Uterus (tissue), 2 donors: ENCODE measurements at regions not wholly inside any gene's neighbourhood (a gene's known extent, or its start where the extent isn't known, plus 50 kb on each side); places are given as distances from the start of the nearest gene placed in this dataset.

Source experiments
- POLR2A ChIP-seq, 2 donors: fragments of 450-650 bp; IDR thresholded peaks; one replicate each; pipeline ENCODE4 v1.6.1; 2016; ENCODE audit warnings: antibody characterized with exemption in 2 of 2, mild to moderate bottlenecking in 1 of 2, moderate library complexity in 1 of 2
- TF ChIP-seq, protein P1 (sequence below), 4 experiments: fragments of 200-600 bp in 2 of 4; fragments of 450-650 bp in 2 of 4; sonication (generic) in 2 of 4; IDR thresholded peaks; one replicate each; pipeline ENCODE4 v1.5.1; 2016 to 2019; ENCODE audit warnings: antibody characterized with exemption in 4 of 4, mild to moderate bottlenecking in 2 of 4, moderate library complexity in 1 of 4

DNA sequence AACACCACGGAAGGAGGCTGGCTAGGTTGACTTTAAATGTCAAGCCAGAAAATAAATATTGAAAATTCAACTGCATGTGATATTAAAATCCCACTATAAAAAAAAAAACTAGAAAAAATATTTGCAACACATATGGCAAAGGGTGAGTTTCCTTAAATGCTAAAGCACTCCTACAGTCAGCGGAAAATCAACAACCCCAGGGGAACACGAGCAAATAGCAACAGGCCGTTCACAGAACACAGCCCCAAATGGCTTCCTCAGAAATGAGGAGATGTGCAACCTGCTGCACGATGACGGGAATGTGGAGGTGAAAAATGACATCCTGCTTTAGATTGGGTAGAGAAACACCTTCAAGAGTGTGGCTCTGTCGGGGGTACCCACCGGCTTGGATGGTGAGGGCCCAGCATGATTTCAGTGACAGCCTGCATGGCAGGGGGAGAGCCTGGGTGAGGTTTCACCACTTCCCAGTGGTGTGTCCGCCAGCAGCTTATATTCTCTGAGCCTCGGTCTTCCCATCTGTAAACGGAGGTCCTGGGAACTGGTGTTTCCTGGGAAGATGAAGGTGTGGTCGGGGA is 157.9 kb upstream of the GLI2 start:
- TF ChIP-seq, protein P1, sequence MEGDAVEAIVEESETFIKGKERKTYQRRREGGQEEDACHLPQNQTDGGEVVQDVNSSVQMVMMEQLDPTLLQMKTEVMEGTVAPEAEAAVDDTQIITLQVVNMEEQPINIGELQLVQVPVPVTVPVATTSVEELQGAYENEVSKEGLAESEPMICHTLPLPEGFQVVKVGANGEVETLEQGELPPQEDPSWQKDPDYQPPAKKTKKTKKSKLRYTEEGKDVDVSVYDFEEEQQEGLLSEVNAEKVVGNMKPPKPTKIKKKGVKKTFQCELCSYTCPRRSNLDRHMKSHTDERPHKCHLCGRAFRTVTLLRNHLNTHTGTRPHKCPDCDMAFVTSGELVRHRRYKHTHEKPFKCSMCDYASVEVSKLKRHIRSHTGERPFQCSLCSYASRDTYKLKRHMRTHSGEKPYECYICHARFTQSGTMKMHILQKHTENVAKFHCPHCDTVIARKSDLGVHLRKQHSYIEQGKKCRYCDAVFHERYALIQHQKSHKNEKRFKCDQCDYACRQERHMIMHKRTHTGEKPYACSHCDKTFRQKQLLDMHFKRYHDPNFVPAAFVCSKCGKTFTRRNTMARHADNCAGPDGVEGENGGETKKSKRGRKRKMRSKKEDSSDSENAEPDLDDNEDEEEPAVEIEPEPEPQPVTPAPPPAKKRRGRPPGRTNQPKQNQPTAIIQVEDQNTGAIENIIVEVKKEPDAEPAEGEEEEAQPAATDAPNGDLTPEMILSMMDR (IDR thresholded peaks at IDR 0.05) = no peak
- no peak for TF ChIP-seq POLR2A (IDR thresholded peaks at IDR 0.05)
